Heart left ventricle (tissue), 16 donors: ENCODE measurements at regions not wholly inside any gene's neighbourhood (a gene's known extent, or its start where the extent isn't known, plus 50 kb on each side); places are given as distances from the start of the nearest gene placed in this dataset.
A peak's percentile ranks its signal among the peaks of the same experiment; 100 is the strongest.

Source experiments
- ATAC-seq, 4 donors: fragments of 200-7000 bp; cut with Tn5 transposase; one replicate each; pipeline ENCODE4 v1.9.1; 2020 to 2022; ENCODE audit warnings: moderate library complexity in 4 of 4, mild to moderate bottlenecking in 3 of 4, moderate number of reproducible peaks in 1 of 4
- DNase-seq, 5 donors: peaks; one replicate each; pipeline ENCODE4 v3.0.0-alpha.2; 2020
- H3K27ac ChIP-seq, 12 donors: fragments of 200-600 bp; sonication (generic) in 4 of 12; one replicate each; pipeline versions ENCODE4 v1.5.0 to v1.8.0; 2016 to 2022; ENCODE audit warnings: mild to moderate bottlenecking in 2 of 12
- H3K27me3 ChIP-seq, 9 donors: fragments of 200-600 bp; sonication (generic) in 2 of 9; one replicate each; pipeline versions ENCODE4 v1.5.1 to v1.8.0; 2016 to 2022; ENCODE audit warnings: mild to moderate bottlenecking in 3 of 9
- H3K36me3 ChIP-seq, 9 donors: fragments of 200-600 bp; sonication (generic) in 2 of 9; one replicate each; pipeline versions ENCODE4 v1.5.0 to v1.8.0; 2018 to 2022; ENCODE audit warnings: mild to moderate bottlenecking in 2 of 9
- H3K4me1 ChIP-seq, 12 donors: fragments of 200-600 bp; sonication (generic) in 4 of 12; one replicate each; pipeline versions ENCODE4 v1.5.0 to v1.8.0; 2016 to 2022; ENCODE audit warnings: mild to moderate bottlenecking in 3 of 12
- H3K4me3 ChIP-seq, 12 donors: fragments of 200-600 bp; sonication (generic) in 4 of 12; one replicate each; pipeline versions ENCODE4 v1.5.0 to v1.8.0; 2017 to 2022; ENCODE audit warnings: mild to moderate bottlenecking in 9 of 12, moderate library complexity in 4 of 12
- H3K9me3 ChIP-seq, 12 donors: fragments of 200-600 bp; sonication (generic) in 4 of 12; one replicate each; pipeline versions ENCODE4 v1.5.0 to v1.8.0; 2016 to 2022; ENCODE audit warnings: mild to moderate bottlenecking in 1 of 12
- CTCF ChIP-seq, 12 donors: fragments of 200-600 bp; sonication (generic) in 4 of 12; IDR thresholded peaks; one replicate each; pipeline versions ENCODE4 v1.5.0 to v1.8.0; 2018 to 2022; ENCODE audit warnings: antibody characterized with exemption in 12 of 12, mild to moderate bottlenecking in 5 of 12
- POLR2A ChIP-seq, 2 donors: fragments of 450-650 bp; IDR thresholded peaks; one replicate each; pipeline ENCODE4 v1.6.1; 2017; ENCODE audit warnings: antibody characterized with exemption in 2 of 2, mild to moderate bottlenecking in 2 of 2, moderate library complexity in 2 of 2
- WGBS, 4 donors: extraction: QIAGEN DNeasy Blood & Tissue Kit in 2 of 4; methylation state at CpG; one replicate each; pipeline versions ENCODE4 v1.1.5 to v1.1.7; 2013 to 2018; 5-methylcytosine and 5-hydroxymethylcytosine counted together
- intact Hi-C, 10 donors: fragments of 100-400 bp; cut with DNase I; formaldehyde crosslinking; loops; one replicate each; pipeline versions ENCODE4 v1.11.1 to v1.14.2; 2022
- donor health status: ischemic (EF 13 %, LVEDD 7.1; RV severe dilation, severe dysfunction).
- donor health status: healthy with polysubstance abuse.
- donor health status: DM: no; HTN: yes; CAD: no.
- donor health status: DM: no; HTN: no; CAD: no.
- donor health status: ischemic (EF 25% LVEDD 6.9; RV normal size, moderate dysfunction).
- donor health status: ischemic (EF 25% LVEDD 5.7; RV mildly dilated, moderate dysfunction).
- donor health status: healthy.
- donor health status: DM: yes; HTN: yes; CAD: no.
- donor health status: ischemic (EF 35%, LVEDD 5.7; RV mildly dilated, moderate dysfunction).
- donor health status: nonischemic (EF 11% LVEDD 7.7; RV severe dilation, severe dysfunction).
- donor health status: DM: yes; HTN: yes; CAD: no.
- donor health status: PGD.
- donor health status: ischemic (EF 29% LVEDD 5.4; RV normal size, mild dysfunction).
- donor health status: nonischemic (EF 23%, LVEDD 6.1; RV moderate dilation, normal function).

- H3K27ac ChIP-seq: no peak overlapping the region
- no peaks in the 10 kb centered on the region for H3K9me3 ChIP-seq
- no peak for ATAC-seq
Observed at GRCh38 chr5:108654051-108654450, 93.6 kb upstream of the FER start.

GRCh38 chr5:108653201-108653600 lies 94.5 kb upstream of the FER start:
- intact Hi-C loops: no loop called here
- no peaks in the 10 kb centered on the region for H3K9me3 ChIP-seq
- WGBS, 4 donors: 97 to 100% (median 98%) methylated on average over 1 of the region's 1 CpG
- no peaks in the 10 kb centered on the region for H3K36me3 ChIP-seq
- no peak for DNase-seq
- TF ChIP-seq POLR2A (IDR thresholded peaks at IDR 0.05): no peak
- TF ChIP-seq CTCF (IDR thresholded peaks at IDR 0.05): no peak
- H3K27me3 ChIP-seq: no peaks in the 10 kb centered on the region
- H3K4me1 ChIP-seq: peaks cover 0 to 9% (median 0%) of the 10 kb centered on the region in 12 donors
- no peak overlapping the region for H3K4me3 ChIP-seq
- H3K27ac ChIP-seq: no peak overlapping the region
- ATAC-seq: no peak

More at GRCh38 chr5:108654051-108654450, 93.6 kb upstream of the FER start:
- intact Hi-C loops: no loop called here
- WGBS, 4 donors: 79 to 96% (median 84%) methylated on average over 1 of the region's 1 CpG
- Histone ChIP-seq H3K4me3 (no peak overlapping the region), H3K27me3 (peaks cover 0 to 3% (median 0%) of the 10 kb centered on the region in 9 donors), H3K4me1 (peaks cover 0 to 6% (median 0%) of the 10 kb centered on the region in 12 donors), H3K36me3 (no peaks in the 10 kb centered on the region)
- no peak for TF ChIP-seq POLR2A (IDR thresholded peaks at IDR 0.05)
- TF ChIP-seq CTCF (IDR thresholded peaks at IDR 0.05): no peak
- DNase-seq: no peak

DNA sequence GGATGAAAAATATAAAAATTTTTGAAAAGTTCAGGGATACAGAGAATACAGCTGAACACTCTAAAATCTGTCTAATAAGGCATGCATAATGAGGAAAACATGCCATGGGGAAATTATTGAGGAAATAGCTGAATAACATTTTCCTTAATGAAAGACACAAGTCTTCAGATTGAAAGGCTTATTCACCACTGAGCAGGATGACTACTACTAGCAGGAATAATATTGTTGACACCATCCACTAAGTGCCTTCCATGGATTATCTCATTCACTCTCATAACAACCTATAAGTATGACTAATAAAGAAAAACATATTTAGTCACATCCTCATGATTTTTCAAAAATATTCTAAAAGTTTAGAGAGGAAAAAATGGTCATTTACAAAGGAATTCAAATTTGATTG lies 96.7 kb upstream of the FER start:
- no peak overlapping the region for H3K27ac ChIP-seq
- TF ChIP-seq POLR2A (IDR thresholded peaks at IDR 0.05) (no peak), CTCF (IDR thresholded peaks at IDR 0.05) (no peak)
- peaks cover 0 to 13% (median 0%) of the 10 kb centered on the region in 12 donors for H3K9me3 ChIP-seq
- intact Hi-C loops: no loop called here
- H3K36me3 ChIP-seq: no peaks in the 10 kb centered on the region
- no peak overlapping the region for H3K4me3 ChIP-seq
- H3K4me1 ChIP-seq: peaks cover 0 to 9% (median 0%) of the 10 kb centered on the region in 12 donors
- no peak for DNase-seq
- peak in 1 of 4 donors; percentile 72 for ATAC-seq
- no peaks in the 10 kb centered on the region for H3K27me3 ChIP-seq

GRCh38 chr5:108649646-108650045 lies 98.1 kb upstream of the FER start:
- no peaks in the 10 kb centered on the region for H3K27me3 ChIP-seq
- no peak overlapping the region for H3K27ac ChIP-seq
- H3K4me1 ChIP-seq: peaks cover 0 to 9% (median 0%) of the 10 kb centered on the region in 12 donors
- WGBS, 4 donors: 29 to 59% (median 37%) methylated on average over 1 of the region's 1 CpG
- ATAC-seq: no peak
- H3K36me3 ChIP-seq: no peaks in the 10 kb centered on the region
- no peak for DNase-seq
- intact Hi-C loops: loop anchor here in 2 of 10 donors (10.0 kb wide), 1 partner anchor 825 kb away; no protein-coding TSS in a partner anchor
- H3K4me3 ChIP-seq: no peak overlapping the region
- TF ChIP-seq POLR2A (IDR thresholded peaks at IDR 0.05) (no peak), CTCF (IDR thresholded peaks at IDR 0.05) (no peak)
- peaks cover 0 to 13% (median 0%) of the 10 kb centered on the region in 12 donors for H3K9me3 ChIP-seq
